Testis (tissue), 2 donors: ENCODE measurements at regions not wholly inside any gene's neighbourhood (a gene's known extent, or its start where the extent isn't known, plus 50 kb on each side); places are given as distances from the start of the nearest gene placed in this dataset.

Experiments used
- DNase-seq: peaks from one replicate; pipeline ENCODE4 v3.0.0-alpha.2; 2019
- H3K27ac ChIP-seq, 2 donors: fragments of 200-600 bp; sonication (generic); one replicate each; pipeline ENCODE4 v1.5.1; 2019
- H3K27me3 ChIP-seq: fragments of 200-600 bp; sonication (generic); one replicate; pipeline ENCODE4 v1.5.1; 2019
- H3K36me3 ChIP-seq: fragments of 200-600 bp; sonication (generic); one replicate; pipeline ENCODE4 v1.5.1; 2017; ENCODE audit warnings: low read depth; ENCODE audit errors: missing control alignments
- H3K4me1 ChIP-seq: fragments of 200-600 bp; sonication (generic); one replicate; pipeline ENCODE4 v1.5.1; 2019
- H3K4me3 ChIP-seq, 2 donors: fragments of 200-600 bp; sonication (generic); one replicate each; pipeline ENCODE4 v1.5.1; 2017 to 2019
- H3K9me3 ChIP-seq: fragments of 200-600 bp; sonication (generic); one replicate; pipeline ENCODE4 v1.5.1; 2017
- POLR2A ChIP-seq: fragments of 450-650 bp; IDR thresholded peaks from one replicate; pipeline ENCODE4 v1.6.1; 2017; ENCODE audit warnings: antibody characterized with exemption, mild to moderate bottlenecking, moderate library complexity
- WGBS, 2 donors: methylation state at CpG; one replicate each; pipeline ENCODE4 v1.1.5; 2018; 5-methylcytosine and 5-hydroxymethylcytosine counted together
- intact Hi-C: fragments of 100-400 bp; cut with DNase I; formaldehyde crosslinking; loops from one replicate; pipeline ENCODE4 v1.15.1; 2023; ENCODE audit warnings: low total_unique reads
- TF ChIP-seq, protein P1 (sequence below), 3 experiments: fragments of 450-650 bp in 2 of 3; fragments of 200-600 bp in 1 of 3; sonication (generic) in 1 of 3; IDR thresholded peaks; one replicate each; pipeline ENCODE4 v1.5.1; 2016 to 2019; ENCODE audit warnings: antibody characterized with exemption in 3 of 3, mild to moderate bottlenecking in 2 of 3, moderate library complexity in 1 of 3

DNA sequence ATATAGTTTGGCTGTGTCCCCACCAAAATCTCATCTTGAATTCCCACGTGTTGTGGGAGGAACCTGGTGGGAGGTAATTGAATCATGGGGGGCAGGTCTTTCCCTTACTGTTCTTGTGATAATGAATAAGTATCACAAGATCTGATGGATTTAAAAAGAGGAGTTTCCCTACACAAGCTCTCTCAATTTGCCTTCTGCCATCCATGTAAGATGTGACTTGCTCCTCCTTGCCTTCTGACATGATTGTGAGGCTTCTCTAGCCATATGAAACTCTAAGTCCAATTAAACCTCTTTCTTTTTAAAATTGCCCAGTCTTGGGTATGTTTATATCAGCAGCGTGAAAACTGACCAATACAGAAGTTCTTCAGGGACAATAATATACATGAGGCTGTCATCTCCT, 425.1 kb downstream of the PABPC4L start:
- WGBS, 2 donors = 87 to 92% methylated on average over 2 of the region's 2 CpGs
- intact Hi-C loops = no loop called here

DNA sequence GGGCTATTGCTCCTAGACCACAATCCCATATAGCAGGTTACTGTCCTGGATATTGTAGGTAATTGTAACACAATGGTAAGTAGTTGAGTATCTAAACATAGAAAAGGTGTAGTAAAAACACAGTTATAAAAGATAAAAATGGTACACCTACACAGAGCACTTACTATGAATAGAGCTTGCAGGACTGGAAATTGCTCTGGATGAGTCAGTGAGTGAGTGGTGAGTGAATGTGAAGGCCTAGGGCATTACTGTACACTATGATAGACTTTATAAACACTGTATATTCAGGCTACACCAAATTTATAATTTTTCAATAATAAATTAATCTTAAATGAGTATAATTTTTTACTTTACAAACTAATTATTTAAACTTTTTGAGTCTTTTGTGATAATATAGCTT, 425.7 kb downstream of the PABPC4L start:
- no peaks in the 10 kb centered on the region for H3K9me3 ChIP-seq
- H3K4me3 ChIP-seq = no peak overlapping the region
- H3K27ac ChIP-seq = no peak overlapping the region
- no peak for DNase-seq
- intact Hi-C loops = no loop called here
- no peaks in the 10 kb centered on the region for H3K36me3 ChIP-seq
- TF ChIP-seq, protein P1, sequence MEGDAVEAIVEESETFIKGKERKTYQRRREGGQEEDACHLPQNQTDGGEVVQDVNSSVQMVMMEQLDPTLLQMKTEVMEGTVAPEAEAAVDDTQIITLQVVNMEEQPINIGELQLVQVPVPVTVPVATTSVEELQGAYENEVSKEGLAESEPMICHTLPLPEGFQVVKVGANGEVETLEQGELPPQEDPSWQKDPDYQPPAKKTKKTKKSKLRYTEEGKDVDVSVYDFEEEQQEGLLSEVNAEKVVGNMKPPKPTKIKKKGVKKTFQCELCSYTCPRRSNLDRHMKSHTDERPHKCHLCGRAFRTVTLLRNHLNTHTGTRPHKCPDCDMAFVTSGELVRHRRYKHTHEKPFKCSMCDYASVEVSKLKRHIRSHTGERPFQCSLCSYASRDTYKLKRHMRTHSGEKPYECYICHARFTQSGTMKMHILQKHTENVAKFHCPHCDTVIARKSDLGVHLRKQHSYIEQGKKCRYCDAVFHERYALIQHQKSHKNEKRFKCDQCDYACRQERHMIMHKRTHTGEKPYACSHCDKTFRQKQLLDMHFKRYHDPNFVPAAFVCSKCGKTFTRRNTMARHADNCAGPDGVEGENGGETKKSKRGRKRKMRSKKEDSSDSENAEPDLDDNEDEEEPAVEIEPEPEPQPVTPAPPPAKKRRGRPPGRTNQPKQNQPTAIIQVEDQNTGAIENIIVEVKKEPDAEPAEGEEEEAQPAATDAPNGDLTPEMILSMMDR (IDR thresholded peaks at IDR 0.05) = no peak
- TF ChIP-seq POLR2A = no peak
- H3K27me3 ChIP-seq = no peaks in the 10 kb centered on the region
- H3K4me1 ChIP-seq = no peaks in the 10 kb centered on the region

More for the DNA sequence above, 425.1 kb downstream of the PABPC4L start:
- Histone ChIP-seq H3K9me3 (no peaks in the 10 kb centered on the region), H3K4me1 (no peaks in the 10 kb centered on the region), H3K27me3 (no peaks in the 10 kb centered on the region), H3K4me3 (no peak overlapping the region), H3K27ac (no peak overlapping the region), H3K36me3 (no peaks in the 10 kb centered on the region)
- TF ChIP-seq, protein P1 (IDR thresholded peaks at IDR 0.05) = no peak
- no peak for TF ChIP-seq POLR2A
- DNase-seq = no peak

DNA sequence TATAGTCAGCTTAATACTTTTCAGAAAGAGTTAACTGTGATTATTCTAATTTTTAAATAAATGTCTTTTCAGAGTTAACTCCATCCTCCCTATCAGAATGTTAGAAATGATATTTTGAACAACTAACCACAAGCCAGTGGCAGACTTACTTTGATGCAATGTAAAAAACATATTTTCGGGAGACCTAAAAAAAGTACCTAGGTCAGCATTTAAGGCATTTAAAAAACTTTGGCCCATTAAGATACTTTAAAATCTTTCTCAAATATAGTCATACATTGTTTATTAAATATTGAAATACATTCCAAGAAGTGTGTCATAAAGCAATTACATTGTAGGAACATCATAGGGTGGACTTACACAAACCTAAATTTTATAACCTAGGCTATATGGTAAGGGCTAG, 426.1 kb downstream of the PABPC4L start:
- intact Hi-C loops = no loop called here
- Histone ChIP-seq H3K4me1 (no peaks in the 10 kb centered on the region), H3K27ac (no peak overlapping the region), H3K27me3 (no peaks in the 10 kb centered on the region), H3K4me3 (no peak overlapping the region), H3K36me3 (no peaks in the 10 kb centered on the region), H3K9me3 (no peaks in the 10 kb centered on the region)
- DNase-seq = no peak
- WGBS, 2 donors = 57 to 88% methylated on average over 1 of the region's 1 CpG
- TF ChIP-seq, protein P1 (IDR thresholded peaks at IDR 0.05) = no peak
- TF ChIP-seq POLR2A = no peak

DNA sequence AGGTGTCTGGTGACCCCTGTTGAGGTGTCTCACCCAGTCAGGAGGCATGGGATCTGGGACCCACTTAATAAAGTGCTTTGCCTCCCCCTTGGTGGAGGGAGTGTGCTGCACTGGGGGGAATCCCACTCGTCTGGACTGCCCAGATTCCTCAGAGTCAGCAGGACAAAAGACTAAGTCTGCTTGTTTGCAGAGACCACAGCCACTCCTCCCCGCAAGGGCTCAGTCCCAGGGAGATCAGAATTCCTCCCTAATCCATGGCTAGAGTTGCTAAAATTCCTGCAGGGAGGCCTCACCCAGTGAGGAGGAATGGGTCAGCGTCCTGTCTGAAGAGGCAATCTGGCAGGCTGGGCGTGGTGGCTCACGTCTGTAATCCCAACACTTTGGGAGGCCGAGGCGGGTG, 442.2 kb downstream of the PABPC4L start:
- TF ChIP-seq, protein P1 (IDR thresholded peaks at IDR 0.05) = no peak
- no peak for TF ChIP-seq POLR2A
- no peak for DNase-seq
- Histone ChIP-seq H3K36me3 (no peaks in the 10 kb centered on the region), H3K27me3 (no peaks in the 10 kb centered on the region), H3K9me3 (no peaks in the 10 kb centered on the region), H3K27ac (no peak overlapping the region), H3K4me3 (no peak overlapping the region), H3K4me1 (no peaks in the 10 kb centered on the region)
- intact Hi-C loops = no loop called here
- 74 to 97% methylated on average over 4 to 7 of the region's 7 CpGs for WGBS, 2 donors

DNA sequence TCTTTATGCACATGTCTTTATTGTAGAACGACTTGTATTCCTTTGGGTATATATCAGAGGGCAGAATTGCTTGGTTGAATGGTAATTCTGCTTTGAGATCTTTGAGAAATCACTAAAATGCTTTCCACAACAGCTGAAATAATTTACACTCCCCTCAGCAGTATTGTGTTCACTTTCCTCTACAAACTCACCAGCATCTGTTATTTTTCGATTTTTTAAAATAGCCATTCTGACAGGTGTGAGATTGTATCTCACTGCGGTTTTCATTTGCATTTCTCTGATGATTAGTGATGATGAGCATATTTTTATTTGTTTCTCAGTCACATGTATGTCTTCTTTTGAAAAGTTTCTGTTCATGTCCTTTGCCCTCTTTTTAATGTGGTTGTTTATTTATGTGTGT, 459.8 kb downstream of the PABPC4L start:
- Histone ChIP-seq H3K4me3 (no peak overlapping the region), H3K36me3 (no peaks in the 10 kb centered on the region), H3K27me3 (no peaks in the 10 kb centered on the region), H3K27ac (no peak overlapping the region), H3K4me1 (no peaks in the 10 kb centered on the region), H3K9me3 (no peaks in the 10 kb centered on the region)
- 88 to 91% methylated on average over 3 of the region's 3 CpGs for WGBS, 2 donors
- TF ChIP-seq, protein P1 (IDR thresholded peaks at IDR 0.05) = no peak
- TF ChIP-seq POLR2A = no peak
- no peak for DNase-seq
- intact Hi-C loops = no loop called here
